Osteocyte (in vitro differentiated cells): ENCODE measurements at regions not wholly inside any gene's neighbourhood (a gene's known extent, or its start where the extent isn't known, plus 50 kb on each side); places are given as distances from the start of the nearest gene placed in this dataset.

ENCODE experiments used
- DNase-seq: peaks from one replicate; pipeline ENCODE4 v3.0.0; 2021; ENCODE audit warnings: mixed read lengths; ENCODE audit not compliant: unreplicated experiment; ENCODE audit errors: extremely low spot score
- H3K27ac Mint-ChIP-seq: one replicate; pipeline ENCODE4 v1.8.0; 2021; ENCODE audit warnings: mild to moderate bottlenecking, mixed read lengths; ENCODE audit not compliant: unreplicated experiment
- H3K27me3 Mint-ChIP-seq: one replicate; pipeline ENCODE4 v1.8.0; 2021; ENCODE audit warnings: mixed read lengths; ENCODE audit not compliant: unreplicated experiment
- H3K36me3 Mint-ChIP-seq: one replicate; pipeline ENCODE4 v1.8.0; 2021; ENCODE audit warnings: mixed read lengths; ENCODE audit not compliant: unreplicated experiment
- H3K4me1 Mint-ChIP-seq: one replicate; pipeline ENCODE4 v1.8.0; 2021; ENCODE audit warnings: mixed read lengths; ENCODE audit not compliant: unreplicated experiment
- H3K4me3 Mint-ChIP-seq: one replicate; pipeline ENCODE4 v1.8.0; 2021; ENCODE audit warnings: mild to moderate bottlenecking, moderate library complexity, mixed read lengths; ENCODE audit not compliant: unreplicated experiment
- H3K9me3 Mint-ChIP-seq: one replicate; pipeline ENCODE4 v1.8.0; 2021; ENCODE audit warnings: mixed read lengths; ENCODE audit not compliant: unreplicated experiment
- CTCF ChIP-seq: fragments of 200-600 bp; sonication (generic); IDR thresholded peaks from 2 replicates; pipeline ENCODE4 v1.5.0; 2021; ENCODE audit warnings: antibody characterized with exemption, mild to moderate bottlenecking, moderate library complexity

GRCh38 chr13:87878706-87879105 lies 207.5 kb downstream of the SLITRK5 start:
- no peak for TF ChIP-seq CTCF
- no peak for DNase-seq
- Mint-ChIP-seq H3K36me3 (no peaks in the 10 kb centered on the region), H3K27ac (no peak overlapping the region), H3K4me1 (no peaks in the 10 kb centered on the region), H3K27me3 (no peaks in the 10 kb centered on the region), H3K9me3 (no peaks in the 10 kb centered on the region), H3K4me3 (no peak overlapping the region)

- TF ChIP-seq CTCF, result no peak
- no peak overlapping the region for H3K27ac Mint-ChIP-seq
- H3K4me1 Mint-ChIP-seq, result no peaks in the 10 kb centered on the region
- no peak overlapping the region for H3K4me3 Mint-ChIP-seq
- no peaks in the 10 kb centered on the region for H3K27me3 Mint-ChIP-seq
- H3K9me3 Mint-ChIP-seq, result no peaks in the 10 kb centered on the region
- H3K36me3 Mint-ChIP-seq, result no peaks in the 10 kb centered on the region
- no peak for DNase-seq
Observed at GRCh38 chr13:87884884-87885283, 213.7 kb downstream of the SLITRK5 start.

GRCh38 chr13:87887459-87888123 lies 216.4 kb downstream of the SLITRK5 start:
- Mint-ChIP-seq H3K9me3 (no peaks in the 10 kb centered on the region), H3K36me3 (no peaks in the 10 kb centered on the region), H3K27ac (no peak overlapping the region), H3K27me3 (peaks cover 5% of the 10 kb centered on the region), H3K4me1 (no peaks in the 10 kb centered on the region), H3K4me3 (no peak overlapping the region)
- no peak for DNase-seq
- no peak for TF ChIP-seq CTCF

- Mint-ChIP-seq H3K9me3 (no peaks in the 10 kb centered on the region), H3K27me3 (peaks cover 5% of the 10 kb centered on the region), H3K4me3 (no peak overlapping the region), H3K27ac (no peak overlapping the region), H3K4me1 (no peaks in the 10 kb centered on the region), H3K36me3 (no peaks in the 10 kb centered on the region)
- DNase-seq, result no peak
- no peak for TF ChIP-seq CTCF
Observed at GRCh38 chr13:87889254-87889653, 218.1 kb downstream of the SLITRK5 start.

GRCh38 chr13:87893186-87893585 lies 222.0 kb downstream of the SLITRK5 start:
- DNase-seq, result no peak
- Mint-ChIP-seq H3K4me1 (no peaks in the 10 kb centered on the region), H3K9me3 (no peaks in the 10 kb centered on the region), H3K4me3 (no peak overlapping the region), H3K36me3 (no peaks in the 10 kb centered on the region), H3K27me3 (peaks cover 5% of the 10 kb centered on the region), H3K27ac (no peak overlapping the region)
- TF ChIP-seq CTCF, result no peak
